ENCODE measurements at regions not wholly inside any gene's neighbourhood (a gene's known extent, or its start where the extent isn't known, plus 50 kb on each side); places are given as distances from the start of the nearest gene placed in this dataset.

- in situ Hi-C loops (cut with MboI; ENCODE audit: low pct_unique_long_range_greater_than_20kb in 2 of 9, low sequenced_read_pairs in 9 of 9, unreplicated experiment in 9 of 9), result no loop called here
Observed at GRCh38 chr12:78672033-78672432, 192.5 kb upstream of the SYT1 start.

GRCh38 chr12:78674311-78675090 lies 190.1 kb upstream of the SYT1 start:
- in situ Hi-C loops (cut with MboI; ENCODE audit: low pct_unique_long_range_greater_than_20kb in 2 of 9, low sequenced_read_pairs in 9 of 9, unreplicated experiment in 9 of 9), result no loop called here
- Histone ChIP-seq H3K27ac (no peak overlapping the region), H3K4me3 (no peak overlapping the region), H3K4me1 (replicated peaks in 1 of 2) (peaks cover 0 to 3% of the 10 kb centered on the region in 2 donors)
- 0 to 100% (median 80%) methylated on average over 1 to 2 of the region's 2 CpGs; no CpG with 5 or more reads in 2 of the 10 experiments for WGBS, 10 experiments
- ATAC-seq (replicated peaks in 6 of 8), result peak in 5 of 8 experiments; percentile 44 to 57 (median 50)

More at GRCh38 chr12:78672033-78672432, 192.5 kb upstream of the SYT1 start:
- peaks cover 0 to 3% of the 10 kb centered on the region in 2 donors for H3K4me1 ChIP-seq (replicated peaks in 1 of 2)
- 66 to 100% (median 100%) methylated on average over 1 to 2 of the region's 2 CpGs; no CpG with 5 or more reads in 1 of the 10 experiments for WGBS, 10 experiments
- ATAC-seq (replicated peaks in 6 of 8), result no peak
- H3K27ac ChIP-seq, result no peak overlapping the region
- H3K4me3 ChIP-seq, result no peak overlapping the region

DNA sequence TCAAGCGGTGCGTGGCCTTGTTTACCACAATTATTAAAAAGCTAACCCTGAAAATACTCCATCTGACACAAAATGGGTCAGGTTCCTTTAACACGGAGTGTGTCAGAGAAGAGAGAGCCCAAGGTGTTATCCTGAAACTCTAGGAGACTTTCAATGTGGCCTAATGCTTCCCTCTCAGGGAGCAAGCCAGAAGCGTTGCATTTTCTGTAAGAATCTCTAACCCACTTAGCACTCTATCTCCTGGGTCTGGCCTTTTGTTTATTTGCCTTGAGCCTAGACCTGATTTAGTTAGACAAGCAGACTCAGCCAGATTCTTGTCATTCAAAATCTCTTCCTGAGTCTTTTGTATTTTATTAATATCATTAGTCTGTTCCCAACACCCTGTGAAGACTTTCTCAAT lies 184.0 kb upstream of the SYT1 start:
- no peak overlapping the region for H3K4me3 ChIP-seq
- in situ Hi-C loops (cut with MboI; ENCODE audit: low pct_unique_long_range_greater_than_20kb in 2 of 9, low sequenced_read_pairs in 9 of 9, unreplicated experiment in 9 of 9), result no loop called here
- 50 to 96% (median 91%) methylated on average over 1 to 4 of the region's 4 CpGs; no CpG with 5 or more reads in 4 of the 10 experiments for WGBS, 10 experiments
- peaks cover 0 to 9% of the 10 kb centered on the region in 2 donors for H3K4me1 ChIP-seq (replicated peaks in 1 of 2)
- no peak overlapping the region for H3K27ac ChIP-seq
- ATAC-seq (replicated peaks in 6 of 8), result peak in 1 of 8 experiments; percentile 58

DNA sequence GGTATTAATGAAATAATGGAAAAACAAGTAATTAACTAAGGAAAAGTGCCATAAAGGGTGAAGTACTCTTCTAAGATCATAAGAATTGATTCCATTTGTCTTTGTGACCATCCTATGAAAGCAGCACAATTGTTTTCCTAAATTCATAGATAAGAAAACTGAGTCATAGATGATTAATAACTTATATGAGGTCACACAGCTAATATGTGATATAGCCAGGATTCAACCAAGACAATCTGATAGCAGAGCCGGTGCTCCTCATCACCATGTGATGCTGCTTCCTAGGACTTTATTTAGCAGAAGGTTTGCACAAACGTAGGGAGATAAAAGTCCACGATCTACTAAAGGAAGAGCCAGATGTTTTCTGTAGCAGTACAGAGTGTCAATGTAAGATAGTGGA lies 181.5 kb upstream of the SYT1 start:
- H3K4me1 ChIP-seq (replicated peaks in 1 of 2), result peaks cover 0 to 9% of the 10 kb centered on the region in 2 donors
- WGBS, 10 experiments, result 28 to 100% (median 88%) methylated on average over 1 to 3 of the region's 3 CpGs; no CpG with 5 or more reads in 1 of the 10 experiments

DNA sequence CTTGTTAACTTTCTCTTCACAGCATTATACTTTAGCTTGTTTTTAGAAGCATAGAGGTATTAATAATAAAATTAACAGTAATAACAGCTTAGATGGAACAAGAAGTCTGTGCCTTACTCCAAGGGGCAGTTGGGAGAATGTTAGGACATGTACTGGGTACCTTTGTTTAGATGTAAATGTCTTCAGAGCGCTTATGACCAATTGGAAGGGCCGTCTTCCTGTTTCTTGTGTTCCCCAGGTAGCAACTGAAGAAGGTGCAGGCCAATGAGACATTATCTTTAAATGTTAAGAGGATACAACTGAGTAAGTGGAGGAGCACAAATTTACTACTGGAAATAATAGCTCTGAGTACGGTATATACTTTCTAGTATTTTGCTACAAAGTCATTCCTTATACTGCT lies 180.9 kb upstream of the SYT1 start:
- ATAC-seq (replicated peaks in 6 of 8), result no peak
- Histone ChIP-seq H3K4me3 (no peak overlapping the region), H3K4me1 (replicated peaks in 1 of 2) (peaks cover 0 to 9% of the 10 kb centered on the region in 2 donors), H3K27ac (no peak overlapping the region)
- WGBS, 10 experiments, result 83 to 100% (median 97%) methylated on average over 1 to 3 of the region's 3 CpGs; no CpG with 5 or more reads in 3 of the 10 experiments
- in situ Hi-C loops (cut with MboI; ENCODE audit: low pct_unique_long_range_greater_than_20kb in 2 of 9, low sequenced_read_pairs in 9 of 9, unreplicated experiment in 9 of 9), result no loop called here

More for the DNA sequence above, 181.5 kb upstream of the SYT1 start:
- Histone ChIP-seq H3K4me3 (no peak overlapping the region), H3K27ac (no peak overlapping the region)
- ATAC-seq (replicated peaks in 6 of 8), result peak in 1 of 8 experiments; percentile 36
- in situ Hi-C loops (cut with MboI; ENCODE audit: low pct_unique_long_range_greater_than_20kb in 2 of 9, low sequenced_read_pairs in 9 of 9, unreplicated experiment in 9 of 9), result no loop called here

GRCh38 chr12:78684419-78684818 lies 180.2 kb upstream of the SYT1 start:
- in situ Hi-C loops (cut with MboI; ENCODE audit: low pct_unique_long_range_greater_than_20kb in 2 of 9, low sequenced_read_pairs in 9 of 9, unreplicated experiment in 9 of 9), result no loop called here
- Histone ChIP-seq H3K4me3 (no peak overlapping the region), H3K4me1 (replicated peaks in 1 of 2) (peaks cover 0 to 9% of the 10 kb centered on the region in 2 donors), H3K27ac (no peak overlapping the region)
- ATAC-seq (replicated peaks in 6 of 8), result no peak
- 16 to 100% (median 79%) methylated on average over 1 to 3 of the region's 3 CpGs; no CpG with 5 or more reads in 1 of the 10 experiments for WGBS, 10 experiments

DNA sequence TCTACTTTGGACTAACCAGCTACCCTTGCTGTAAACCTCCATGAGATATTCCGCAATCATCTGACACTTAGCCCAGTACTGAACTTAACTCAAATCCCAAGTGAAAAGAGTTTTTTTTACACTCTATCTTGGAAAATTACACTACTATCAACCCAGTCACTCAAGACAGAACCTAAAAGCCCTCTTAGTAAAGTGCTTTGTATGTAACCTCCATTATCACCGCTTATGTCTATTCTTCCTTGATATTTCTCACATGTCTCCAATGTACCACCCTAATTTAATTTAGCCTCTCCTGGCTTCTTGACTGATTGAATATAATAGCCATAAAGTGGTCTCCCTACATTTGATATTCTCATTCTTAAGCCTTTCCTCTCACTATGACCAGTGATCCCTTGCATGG lies 168.8 kb upstream of the SYT1 start:
- Histone ChIP-seq H3K4me3 (no peak overlapping the region), H3K27ac (no peak overlapping the region), H3K4me1 (replicated peaks in 1 of 2) (no peaks in the 10 kb centered on the region)
- no peak for ATAC-seq (replicated peaks in 6 of 8)
- WGBS, 10 experiments, result 75 to 100% (median 100%) methylated on average over 1 to 2 of the region's 2 CpGs; no CpG with 5 or more reads in 1 of the 10 experiments
- in situ Hi-C loops (cut with MboI; ENCODE audit: low pct_unique_long_range_greater_than_20kb in 2 of 9, low sequenced_read_pairs in 9 of 9, unreplicated experiment in 9 of 9), result no loop called here

DNA sequence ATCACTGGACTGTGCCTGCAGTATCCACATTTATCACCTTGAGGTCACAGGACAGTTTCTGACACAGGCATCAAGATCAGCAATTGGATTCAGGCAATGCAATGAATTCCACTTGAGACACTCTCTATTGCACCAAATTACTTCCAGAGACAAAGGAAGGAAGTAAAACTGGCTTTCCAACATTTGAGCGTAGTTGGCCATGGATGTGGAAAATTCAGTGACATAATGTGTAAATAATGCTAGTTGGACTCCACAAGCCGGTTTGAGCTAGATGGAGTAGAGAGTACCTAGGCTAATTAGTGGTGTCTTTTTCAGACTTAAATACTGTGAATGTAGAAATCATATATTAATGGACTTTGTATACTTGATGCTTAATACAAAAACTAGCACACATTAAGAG lies 168.3 kb upstream of the SYT1 start:
- Histone ChIP-seq H3K27ac (no peak overlapping the region), H3K4me1 (replicated peaks in 1 of 2) (no peaks in the 10 kb centered on the region), H3K4me3 (no peak overlapping the region)
- in situ Hi-C loops (cut with MboI; ENCODE audit: low pct_unique_long_range_greater_than_20kb in 2 of 9, low sequenced_read_pairs in 9 of 9, unreplicated experiment in 9 of 9), result no loop called here
- 11 to 100% (median 93%) methylated on average over 1 to 2 of the region's 2 CpGs for WGBS, 10 experiments
- ATAC-seq (replicated peaks in 6 of 8), result no peak

DNA sequence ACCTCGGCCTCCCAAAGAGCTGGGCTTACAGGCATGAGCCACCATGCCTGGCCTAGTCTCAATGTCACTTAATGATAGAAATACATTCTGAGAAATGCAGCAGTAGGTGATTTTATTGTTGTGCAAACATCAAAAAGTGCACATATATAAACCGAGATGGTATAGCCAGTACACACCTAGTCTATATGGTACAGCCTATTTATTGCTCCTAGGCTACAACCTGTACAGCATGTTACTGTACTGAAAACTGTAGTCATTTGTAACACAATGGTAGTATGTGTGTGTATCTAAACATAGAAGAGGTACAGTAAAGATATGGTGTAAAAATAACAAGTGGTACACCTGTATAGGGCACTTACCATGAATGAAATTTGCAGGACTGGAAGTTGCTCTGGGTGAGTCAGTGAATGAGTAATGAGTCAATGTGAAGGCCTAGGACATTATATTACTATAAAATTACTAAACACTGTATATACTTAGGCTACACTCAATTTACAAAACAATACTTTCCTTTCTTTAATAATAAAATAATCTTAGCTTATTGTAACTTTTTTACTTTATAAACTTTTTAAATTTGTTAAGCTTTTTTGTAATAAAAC lies 166.7 kb upstream of the SYT1 start:
- Histone ChIP-seq H3K4me1 (replicated peaks in 1 of 2) (no peaks in the 10 kb centered on the region), H3K4me3 (no peak overlapping the region), H3K27ac (no peak overlapping the region)
- 80 to 100% (median 90%) methylated on average over 1 to 2 of the region's 2 CpGs; no CpG with 5 or more reads in 3 of the 10 experiments for WGBS, 10 experiments
- in situ Hi-C loops (cut with MboI; ENCODE audit: low pct_unique_long_range_greater_than_20kb in 2 of 9, low sequenced_read_pairs in 9 of 9, unreplicated experiment in 9 of 9), result no loop called here
- no peak for ATAC-seq (replicated peaks in 6 of 8)

GRCh38 chr12:78698747-78699146 lies 165.8 kb upstream of the SYT1 start:
- no peaks in the 10 kb centered on the region for H3K4me1 ChIP-seq (replicated peaks in 1 of 2)
- in situ Hi-C loops (cut with MboI; ENCODE audit: low pct_unique_long_range_greater_than_20kb in 2 of 9, low sequenced_read_pairs in 9 of 9, unreplicated experiment in 9 of 9), result no loop called here
- H3K27ac ChIP-seq, result no peak overlapping the region
- peak in 2 of 8 experiments; percentile 37 to 68 for ATAC-seq (replicated peaks in 6 of 8)
- 63 to 100% (median 87%) methylated on average over 1 of the region's 1 CpG; no CpG with 5 or more reads in 4 of the 10 experiments for WGBS, 10 experiments
- no peak overlapping the region for H3K4me3 ChIP-seq

DNA sequence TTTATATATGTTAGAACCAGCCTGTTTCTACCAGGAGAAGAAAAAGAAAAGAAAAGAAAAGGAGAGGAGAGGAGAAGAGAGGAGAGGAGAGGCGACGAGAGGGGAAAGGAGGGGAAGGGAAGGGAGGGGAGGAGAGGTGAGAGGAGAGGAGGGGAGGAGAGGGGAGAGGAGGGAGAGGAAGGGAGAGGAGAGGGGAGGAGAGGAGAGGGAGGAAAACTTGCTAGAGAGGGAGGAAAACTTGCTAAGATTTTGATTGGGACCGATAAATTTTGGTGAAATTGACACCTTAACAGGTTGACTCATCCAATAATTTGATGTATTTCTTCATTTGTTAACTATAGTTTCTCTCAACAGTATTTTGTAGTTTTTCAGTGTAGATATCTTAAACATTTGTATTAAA lies 164.0 kb upstream of the SYT1 start:
- Histone ChIP-seq H3K4me3 (no peak overlapping the region), H3K27ac (no peak overlapping the region), H3K4me1 (replicated peaks in 1 of 2) (no peaks in the 10 kb centered on the region)
- ATAC-seq (replicated peaks in 6 of 8), result no peak
- 100% methylated on average over 1 of the region's 3 CpGs; no CpG with 5 or more reads in 9 of the 10 experiments for WGBS, 10 experiments
- in situ Hi-C loops (cut with MboI; ENCODE audit: low pct_unique_long_range_greater_than_20kb in 2 of 9, low sequenced_read_pairs in 9 of 9, unreplicated experiment in 9 of 9), result no loop called here

GRCh38 chr12:78703820-78704525 lies 160.6 kb upstream of the SYT1 start:
- no peaks in the 10 kb centered on the region for H3K4me1 ChIP-seq (replicated peaks in 1 of 2)
- H3K4me3 ChIP-seq, result no peak overlapping the region
- in situ Hi-C loops (cut with MboI; ENCODE audit: low pct_unique_long_range_greater_than_20kb in 2 of 9, low sequenced_read_pairs in 9 of 9, unreplicated experiment in 9 of 9), result no loop called here
- ATAC-seq (replicated peaks in 6 of 8), result peak in 3 of 8 experiments; percentile 34 to 59 (median 55)
- H3K27ac ChIP-seq, result no peak overlapping the region
- WGBS, 10 experiments, result 8 to 100% (median 88%) methylated on average over 1 to 3 of the region's 3 CpGs; no CpG with 5 or more reads in 1 of the 10 experiments

DNA sequence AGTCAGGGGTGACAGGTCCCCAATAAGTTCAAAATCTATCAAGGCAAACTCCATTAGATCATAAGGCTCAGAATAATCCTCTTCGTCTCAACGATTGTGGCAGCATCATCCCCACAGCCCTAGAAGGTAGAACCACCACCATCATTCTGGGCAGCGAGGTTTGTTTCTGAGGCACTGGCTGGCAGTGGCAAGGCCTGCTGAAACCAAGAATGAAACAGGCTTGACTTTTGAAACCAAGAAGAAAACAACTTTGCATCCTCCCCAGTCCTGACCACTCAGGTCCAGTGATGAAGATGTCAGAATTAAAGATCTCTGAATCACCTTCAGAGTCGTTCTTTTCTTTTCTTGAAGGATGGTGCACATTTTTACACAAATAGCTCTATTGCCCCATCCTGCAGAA lies 152.6 kb upstream of the SYT1 start:
- no peak overlapping the region for H3K4me3 ChIP-seq
- 65 to 100% (median 87%) methylated on average over 1 to 4 of the region's 4 CpGs for WGBS, 10 experiments
- in situ Hi-C loops (cut with MboI; ENCODE audit: low pct_unique_long_range_greater_than_20kb in 2 of 9, low sequenced_read_pairs in 9 of 9, unreplicated experiment in 9 of 9), result no loop called here
- peaks cover 2% of the 10 kb centered on the region in 2 donors for H3K4me1 ChIP-seq (replicated peaks in 1 of 2)
- H3K27ac ChIP-seq, result no peak overlapping the region
- no peak for ATAC-seq (replicated peaks in 6 of 8)

All from motor neuron (in vitro differentiated cells).